NOMO-1 treated with dmso at 0.1 percent for 144 hours (cell line): ENCODE measurements at regions not wholly inside any gene's neighbourhood (a gene's known extent, or its start where the extent isn't known, plus 50 kb on each side); places are given as distances from the start of the nearest gene placed in this dataset.

Experiments used
- DNase-seq: peaks from one replicate; lab custom pipeline; 2025; ENCODE audit not compliant: unreplicated experiment; lab: John Stamatoyannopoulos, UW

- no peak for DNase-seq
These were observed 214.1 kb downstream of the REEP3 start for GRCh38 chr10:63735305-63735704.

- DNase-seq: no peak
These were observed 217.2 kb downstream of the REEP3 start for GRCh38 chr10:63738410-63738809.

- DNase-seq: no peak
These were observed 223.1 kb downstream of the REEP3 start for GRCh38 chr10:63744060-63744941.

- no peak for DNase-seq
These were observed 228.7 kb downstream of the REEP3 start for GRCh38 chr10:63749915-63750314.

GRCh38 chr10:63751836-63752235, 230.6 kb downstream of the REEP3 start:
- DNase-seq: no peak

GRCh38 chr10:63752318-63752717, 231.1 kb downstream of the REEP3 start:
- no peak for DNase-seq

GRCh38 chr10:63753808-63754207, 232.6 kb downstream of the REEP3 start:
- DNase-seq: no peak

- DNase-seq: no peak
These were observed 234.2 kb downstream of the REEP3 start for GRCh38 chr10:63755441-63755840.

- no peak for DNase-seq
These were observed 235.9 kb downstream of the REEP3 start for GRCh38 chr10:63757067-63757466.

GRCh38 chr10:63758080-63758479, 236.9 kb downstream of the REEP3 start:
- DNase-seq: no peak

GRCh38 chr10:63759335-63759734, 238.1 kb downstream of the REEP3 start:
- DNase-seq: no peak

GRCh38 chr10:63760034-63760707, 239.0 kb downstream of the REEP3 start:
- no peak for DNase-seq

- DNase-seq: no peak
These were observed 239.5 kb downstream of the REEP3 start for GRCh38 chr10:63760708-63761047.

GRCh38 chr10:63761243-63761642, 240.0 kb downstream of the REEP3 start:
- no peak for DNase-seq

- DNase-seq: no peak
These were observed 242.5 kb downstream of the REEP3 start for GRCh38 chr10:63763744-63764143.

GRCh38 chr10:63765126-63765525, 243.9 kb downstream of the REEP3 start:
- no peak for DNase-seq

GRCh38 chr10:63766745-63767137, 245.5 kb downstream of the REEP3 start:
- no peak for DNase-seq

GRCh38 chr10:63767138-63767801, 246.1 kb downstream of the REEP3 start:
- no peak for DNase-seq

GRCh38 chr10:63769367-63769766, 248.2 kb downstream of the REEP3 start:
- DNase-seq: no peak

GRCh38 chr10:63770523-63770922, 249.3 kb downstream of the REEP3 start:
- DNase-seq: no peak

- DNase-seq: no peak
These were observed 251.3 kb downstream of the REEP3 start for GRCh38 chr10:63772491-63772890.

- DNase-seq: no peak
These were observed 251.9 kb downstream of the REEP3 start for GRCh38 chr10:63773106-63773505.
